HEK293 (cell line): ENCODE measurements at regions not wholly inside any gene's neighbourhood (a gene's known extent, or its start where the extent isn't known, plus 50 kb on each side); places are given as distances from the start of the nearest gene placed in this dataset.

Experiments
- CTCF ChIA-PET: fragments of 350-600 bp; formaldehyde crosslinking; extraction: SDS; loops from one replicate; lab custom pipeline; 2021; ENCODE audit warnings: antibody characterized with exemption; lab: Yijun Ruan, JAX
- POLR2A ChIA-PET: fragments of 300-600 bp; formaldehyde crosslinking; extraction: SDS; loops from one replicate; lab custom pipeline; 2020; ENCODE audit warnings: antibody characterized with exemption, inconsistent platforms; lab: Yijun Ruan, JAX
- H3K27ac ChIP-seq: fragments of 200-500 bp; sonication (Bioruptor generic); 2 replicates; pipeline ENCODE4 v1.5.1; 2014; ENCODE audit warnings: low read depth, low read length, control low read depth, inconsistent platforms; ENCODE audit errors: extremely low read depth
- H3K36me3 ChIP-seq, 2 experiments: fragments of 200-500 bp in 1 of 2; sonication (Bioruptor generic) in 1 of 2; 1 replicate in 1 of 2; 2 replicates in 1 of 2; pipeline ENCODE4 v1.5.1; 2014 to 2017; ENCODE audit warnings: inconsistent platforms in 2 of 2, low read length in 2 of 2; ENCODE audit not compliant: control insufficient read depth in 2 of 2, insufficient read depth in 1 of 2
- H3K4me1 ChIP-seq: fragments of 200-500 bp; sonication (Bioruptor generic); 2 replicates; pipeline ENCODE4 v1.5.1; 2014; ENCODE audit warnings: mild to moderate bottlenecking, low read length, inconsistent platforms; ENCODE audit not compliant: control insufficient read depth, insufficient read depth
- H3K4me3 ChIP-seq: 2 replicates; pipeline ENCODE4 v1.5.1; 2011; ENCODE audit warnings: low read depth, mild to moderate bottlenecking, control low read depth, low read length, moderate library complexity
- H3K9me3 ChIP-seq: fragments of 200-500 bp; sonication (Bioruptor generic); 2 replicates; pipeline ENCODE4 v1.5.1; 2014; ENCODE audit warnings: low read depth, low read length, inconsistent platforms; ENCODE audit not compliant: control insufficient read depth, insufficient read depth
- MZF1 ChIP-seq: fragments of 450-650 bp; formaldehyde crosslinking; IDR thresholded peaks from 2 replicates; pipeline ENCODE4 v1.5.1; 2017; ENCODE audit warnings: missing biosample characterization, missing genetic modification characterization, borderline replicate concordance
- PRDM10 ChIP-seq: fragments of 450-650 bp; formaldehyde crosslinking; IDR thresholded peaks from 2 replicates; pipeline ENCODE4 v1.5.1; 2016; ENCODE audit warnings: missing biosample characterization, missing genetic modification characterization
- ZBTB7A ChIP-seq: fragments of 450-650 bp; formaldehyde crosslinking; IDR thresholded peaks from 2 replicates; pipeline ENCODE4 v1.5.1; 2016; ENCODE audit warnings: low read depth, missing biosample characterization, missing genetic modification characterization
- ZNF148 ChIP-seq: fragments of 450-650 bp; formaldehyde crosslinking; IDR thresholded peaks from 2 replicates; pipeline ENCODE4 v1.5.0; 2017; ENCODE audit warnings: missing biosample characterization, missing genetic modification characterization, borderline replicate concordance
- ZNF157 ChIP-seq: fragments of 450-650 bp; formaldehyde crosslinking; IDR thresholded peaks from 2 replicates; pipeline ENCODE4 v1.5.1; 2016; ENCODE audit warnings: missing biosample characterization, missing genetic modification characterization
- ZNF341 ChIP-seq: fragments of 450-650 bp; formaldehyde crosslinking; IDR thresholded peaks from 2 replicates; pipeline ENCODE4; 2016; ENCODE audit warnings: low read depth, missing biosample characterization, missing genetic modification characterization
- ZNF398 ChIP-seq: fragments of 450-650 bp; formaldehyde crosslinking; IDR thresholded peaks from 2 replicates; pipeline ENCODE4 v1.5.1; 2017; ENCODE audit warnings: missing biosample characterization, missing genetic modification characterization
- ZNF426 ChIP-seq: fragments of 450-650 bp; formaldehyde crosslinking; IDR thresholded peaks from 2 replicates; pipeline ENCODE4 v1.5.1; 2017; ENCODE audit warnings: missing biosample characterization, missing genetic modification characterization, mild to moderate bottlenecking, inconsistent platforms, moderate library complexity
- ZNF558 ChIP-seq: fragments of 450-650 bp; formaldehyde crosslinking; IDR thresholded peaks from 2 replicates; pipeline ENCODE4 v1.5.1; 2016; ENCODE audit warnings: missing biosample characterization, missing genetic modification characterization
- ZNF610 ChIP-seq: fragments of 450-650 bp; formaldehyde crosslinking; IDR thresholded peaks from 2 replicates; pipeline ENCODE4 v1.5.1; 2016; ENCODE audit warnings: missing biosample characterization, missing genetic modification characterization, borderline replicate concordance
- ZNF623 ChIP-seq: fragments of 450-650 bp; formaldehyde crosslinking; IDR thresholded peaks from 2 replicates; pipeline ENCODE4 v1.5.1; 2016; ENCODE audit warnings: missing biosample characterization, missing genetic modification characterization
- ZNF664 ChIP-seq: fragments of 450-650 bp; formaldehyde crosslinking; IDR thresholded peaks from 2 replicates; pipeline ENCODE4 v1.5.1; 2016; ENCODE audit warnings: missing biosample characterization, missing genetic modification characterization
- ZNF768 ChIP-seq: fragments of 450-650 bp; formaldehyde crosslinking; IDR thresholded peaks from 2 replicates; pipeline ENCODE4 v1.5.1; 2018; ENCODE audit warnings: missing biosample characterization, mild to moderate bottlenecking, missing genetic modification characterization
- ZSCAN23 ChIP-seq: fragments of 450-650 bp; formaldehyde crosslinking; IDR thresholded peaks from 2 replicates; pipeline ENCODE4 v1.5.1; 2016; ENCODE audit warnings: missing biosample characterization, missing genetic modification characterization
- ZXDB ChIP-seq: fragments of 450-650 bp; formaldehyde crosslinking; IDR thresholded peaks from 2 replicates; pipeline ENCODE4 v1.5.1; 2016; ENCODE audit warnings: missing biosample characterization, missing genetic modification characterization
- TF ChIP-seq, protein P1 (sequence below): fragments of 450-650 bp; formaldehyde crosslinking; IDR thresholded peaks from 2 replicates; pipeline ENCODE4 v1.5.1; 2016; ENCODE audit warnings: missing biosample characterization, missing genetic modification characterization

DNA sequence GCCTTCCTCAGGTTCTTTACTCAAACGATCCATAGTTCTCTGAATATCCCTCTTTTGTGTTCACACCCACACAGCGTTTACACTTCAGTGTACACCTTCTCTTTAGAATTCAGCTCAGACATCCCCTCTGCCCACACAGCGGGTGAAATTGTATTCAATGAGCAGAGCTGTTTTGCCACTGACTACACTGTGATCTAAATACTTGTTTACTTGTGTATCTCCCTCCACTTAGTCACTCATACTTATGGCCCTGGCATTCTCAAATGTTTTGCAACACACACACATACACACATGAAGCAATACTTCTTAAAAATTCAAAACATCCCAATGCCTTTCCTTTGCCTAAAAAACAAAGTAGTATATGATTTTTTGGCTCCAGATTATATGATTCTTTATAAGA, 297.1 kb downstream of the TMX3 start:
- CTCF ChIA-PET, result no interaction called here
- Histone ChIP-seq H3K4me1 (no peaks in the 10 kb centered on the region), H3K36me3 (no peaks in the 10 kb centered on the region), H3K9me3 (no peaks in the 10 kb centered on the region), H3K27ac (no peak overlapping the region), H3K4me3 (no peak overlapping the region)
- no peak for TF ChIP-seq ZNF768 (tag by site-specific recombination)
- TF ChIP-seq PRDM10, result no peak
- TF ChIP-seq, protein P1, sequence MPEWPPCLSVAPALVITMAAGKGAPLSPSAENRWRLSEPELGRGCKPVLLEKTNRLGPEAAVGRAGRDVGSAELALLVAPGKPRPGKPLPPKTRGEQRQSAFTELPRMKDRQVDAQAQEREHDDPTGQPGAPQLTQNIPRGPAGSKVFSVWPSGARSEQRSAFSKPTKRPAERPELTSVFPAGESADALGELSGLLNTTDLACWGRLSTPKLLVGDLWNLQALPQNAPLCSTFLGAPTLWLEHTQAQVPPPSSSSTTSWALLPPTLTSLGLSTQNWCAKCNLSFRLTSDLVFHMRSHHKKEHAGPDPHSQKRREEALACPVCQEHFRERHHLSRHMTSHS (tag by site-specific recombination), result no peak
- no peak for TF ChIP-seq ZNF558
- no peak for TF ChIP-seq ZNF664
- TF ChIP-seq ZNF426 (tag by site-specific recombination), result no peak
- no peak for TF ChIP-seq ZXDB (tag by site-specific recombination)
- TF ChIP-seq ZSCAN23 (tag by site-specific recombination), result no peak
- POLR2A ChIA-PET, result no interaction called here

- CTCF ChIA-PET, result no interaction called here
- Histone ChIP-seq H3K36me3 (no peaks in the 10 kb centered on the region), H3K27ac (no peak overlapping the region), H3K4me1 (no peaks in the 10 kb centered on the region), H3K9me3 (no peaks in the 10 kb centered on the region), H3K4me3 (no peak overlapping the region)
- POLR2A ChIA-PET, result no interaction called here
- no peak for TF ChIP-seq ZNF157 (tag by site-specific recombination)
- TF ChIP-seq ZNF623 (tag by site-specific recombination), result no peak
- TF ChIP-seq ZNF398 (tag by site-specific recombination), result no peak
- TF ChIP-seq ZBTB7A, result no peak
- TF ChIP-seq ZNF610, result no peak
- TF ChIP-seq ZNF148 (tag by site-specific recombination), result no peak
- no peak for TF ChIP-seq ZNF341 (tag by site-specific recombination)
- no peak for TF ChIP-seq MZF1 (tag by site-specific recombination)
These were observed 297.6 kb downstream of the TMX3 start for GRCh38 chr18:68417166-68417799.
